Epithelial cell of esophagus (primary cell): ENCODE measurements at regions not wholly inside any gene's neighbourhood (a gene's known extent, or its start where the extent isn't known, plus 50 kb on each side); places are given as distances from the start of the nearest gene placed in this dataset.
A peak's percentile ranks its signal among the peaks of the same experiment; 100 is the strongest.
"Not testable (repeated sequence)": the region's sequence is repeated elsewhere in the genome, so short reads cannot be mapped to it uniquely, and the experiment has no call there.

Experiments used
- DNase-seq: peaks from one replicate; pipeline ENCODE4 v3.0.0; 2010; ENCODE audit warnings: low read depth
- H3K4me3 ChIP-seq: 2 replicates; pipeline ENCODE4 v1.5.1; 2011; ENCODE audit warnings: mild to moderate bottlenecking, low read length, control low read depth

GRCh38 chr1:234808459-234808858, 198.5 kb upstream of the IRF2BP2 start:
- not testable (repeated sequence) for H3K4me3 ChIP-seq

GRCh38 chr1:234807705-234808104, 197.7 kb upstream of the IRF2BP2 start:
- DNase-seq, H3K4me3 ChIP-seq: not testable (repeated sequence)

More at GRCh38 chr1:234808459-234808858, 198.5 kb upstream of the IRF2BP2 start:
- not testable (repeated sequence) for DNase-seq

- not testable (repeated sequence) for H3K4me3 ChIP-seq
- DNase-seq = peak; percentile 18
Measured at GRCh38 chr1:234802586-234802985, 192.6 kb upstream of the IRF2BP2 start.

- not testable (repeated sequence) for H3K4me3 ChIP-seq, DNase-seq
Measured at GRCh38 chr1:234801636-234802035, 191.7 kb upstream of the IRF2BP2 start.

- not testable (repeated sequence) for H3K4me3 ChIP-seq, DNase-seq
Measured at GRCh38 chr1:234801147-234801546, 191.2 kb upstream of the IRF2BP2 start.

GRCh38 chr1:234800563-234800962, 190.6 kb upstream of the IRF2BP2 start:
- H3K4me3 ChIP-seq, DNase-seq: not testable (repeated sequence)

- DNase-seq, H3K4me3 ChIP-seq: not testable (repeated sequence)
Measured at GRCh38 chr1:234799021-234799689, 189.2 kb upstream of the IRF2BP2 start.

- DNase-seq, H3K4me3 ChIP-seq: not testable (repeated sequence)
Measured at GRCh38 chr1:234797216-234797615, 187.2 kb upstream of the IRF2BP2 start.

- not testable (repeated sequence) for H3K4me3 ChIP-seq, DNase-seq
Measured at GRCh38 chr1:234796438-234796792, 186.4 kb upstream of the IRF2BP2 start.

- not testable (repeated sequence) for H3K4me3 ChIP-seq, DNase-seq
Measured at GRCh38 chr1:234795711-234796437, 185.9 kb upstream of the IRF2BP2 start.

- DNase-seq, H3K4me3 ChIP-seq: not testable (repeated sequence)
Measured at GRCh38 chr1:234795007-234795406, 185.0 kb upstream of the IRF2BP2 start.

- H3K4me3 ChIP-seq, DNase-seq: not testable (repeated sequence)
Measured at GRCh38 chr1:234794452-234794851, 184.5 kb upstream of the IRF2BP2 start.

- not testable (repeated sequence) for DNase-seq, H3K4me3 ChIP-seq
Measured at GRCh38 chr1:234793924-234794323, 183.9 kb upstream of the IRF2BP2 start.

- DNase-seq, H3K4me3 ChIP-seq: not testable (repeated sequence)
Measured at GRCh38 chr1:234792221-234792864, 182.4 kb upstream of the IRF2BP2 start.

GRCh38 chr1:234791615-234792014, 181.6 kb upstream of the IRF2BP2 start:
- DNase-seq, H3K4me3 ChIP-seq: not testable (repeated sequence)

- H3K4me3 ChIP-seq, DNase-seq: not testable (repeated sequence)
Measured at GRCh38 chr1:234790333-234790732, 180.4 kb upstream of the IRF2BP2 start.

GRCh38 chr1:234787011-234787584, 177.1 kb upstream of the IRF2BP2 start:
- H3K4me3 ChIP-seq, DNase-seq: not testable (repeated sequence)

GRCh38 chr1:234785922-234786321, 175.9 kb upstream of the IRF2BP2 start:
- not testable (repeated sequence) for DNase-seq, H3K4me3 ChIP-seq

- peak; percentile 42 for DNase-seq
Measured at GRCh38 chr1:234785471-234785919, 175.5 kb upstream of the IRF2BP2 start.

GRCh38 chr1:234784108-234784507, 174.1 kb upstream of the IRF2BP2 start:
- DNase-seq, H3K4me3 ChIP-seq: not testable (repeated sequence)

More at GRCh38 chr1:234785471-234785919, 175.5 kb upstream of the IRF2BP2 start:
- H3K4me3 ChIP-seq = not testable (repeated sequence)
